Gastrocnemius medialis (tissue), 4 donors: ENCODE measurements at regions not wholly inside any gene's neighbourhood (a gene's known extent, or its start where the extent isn't known, plus 50 kb on each side); places are given as distances from the start of the nearest gene placed in this dataset.

Experiments used
- ATAC-seq, 2 donors: fragments of 150-250 bp; one replicate each; pipeline ENCODE4 v1.9.1; 2016
- DNase-seq, 2 donors: peaks; one replicate each; pipeline ENCODE4 v3.0.0-alpha.2; 2019
- H3K27ac ChIP-seq, 4 donors: fragments of 200-600 bp; sonication (generic); 1 replicate in 1 of 4; 2 replicates in 3 of 4; pipeline ENCODE4 v1.5.1; 2016 to 2018; ENCODE audit warnings: mild to moderate bottlenecking in 2 of 4, moderate library complexity in 1 of 4
- H3K27me3 ChIP-seq, 3 donors: fragments of 200-600 bp; sonication (generic) in 2 of 3; 1 replicate in 1 of 3; 2 replicates in 2 of 3; pipeline versions ENCODE4 v1.5.1 to v1.6.0; 2016 to 2019; ENCODE audit warnings: mild to moderate bottlenecking in 1 of 3, moderate library complexity in 1 of 3
- H3K36me3 ChIP-seq, 2 donors: fragments of 200-600 bp; sonication (generic) in 1 of 2; one replicate each; pipeline ENCODE4 v1.5.1; 2017 to 2018
- H3K4me1 ChIP-seq, 2 donors: fragments of 200-600 bp; sonication (generic) in 1 of 2; one replicate each; pipeline ENCODE4 v1.5.1; 2016 to 2017; ENCODE audit warnings: mild to moderate bottlenecking in 2 of 2
- H3K4me3 ChIP-seq, 4 donors: fragments of 200-600 bp; sonication (generic) in 3 of 4; 1 replicate in 1 of 4; 2 replicates in 3 of 4; pipeline ENCODE4 v1.5.1; 2016 to 2019; ENCODE audit warnings: mild to moderate bottlenecking in 2 of 4
- H3K9me3 ChIP-seq, 3 donors: fragments of 200-600 bp; sonication (generic) in 2 of 3; 1 replicate in 1 of 3; 2 replicates in 2 of 3; pipeline ENCODE4 v1.5.1; 2016 to 2019
- POLR2A ChIP-seq, 2 donors: fragments of 450-650 bp; IDR thresholded peaks; one replicate each; pipeline ENCODE4 v1.6.1; 2017; ENCODE audit warnings: antibody characterized with exemption in 2 of 2, mild to moderate bottlenecking in 2 of 2, moderate library complexity in 2 of 2
- in situ Hi-C, 4 donors: fragments of 200-750 bp; cut with MboI; loops; one replicate each; pipeline versions ENCODE4 v1.15.0 to v1.8.0; 2017; ENCODE audit warnings: low sequenced_read_pairs in 4 of 4
- intact Hi-C: fragments of 100-400 bp; cut with DNase I; formaldehyde crosslinking; loops from one replicate; pipeline ENCODE4 v1.15.1; 2023; ENCODE audit warnings: low total_unique reads
- TF ChIP-seq, protein P1 (sequence below), 5 experiments: fragments of 450-650 bp in 3 of 5; fragments of 200-600 bp in 2 of 5; sonication (generic) in 2 of 5; IDR thresholded peaks in 4 of 5; conservative IDR thresholded peaks in 1 of 5; 1 replicate in 4 of 5; 2 replicates in 1 of 5; pipeline ENCODE4 v1.5.1; 2016 to 2019; ENCODE audit warnings: antibody characterized with exemption in 5 of 5, mild to moderate bottlenecking in 3 of 5, moderate library complexity in 3 of 5

DNA sequence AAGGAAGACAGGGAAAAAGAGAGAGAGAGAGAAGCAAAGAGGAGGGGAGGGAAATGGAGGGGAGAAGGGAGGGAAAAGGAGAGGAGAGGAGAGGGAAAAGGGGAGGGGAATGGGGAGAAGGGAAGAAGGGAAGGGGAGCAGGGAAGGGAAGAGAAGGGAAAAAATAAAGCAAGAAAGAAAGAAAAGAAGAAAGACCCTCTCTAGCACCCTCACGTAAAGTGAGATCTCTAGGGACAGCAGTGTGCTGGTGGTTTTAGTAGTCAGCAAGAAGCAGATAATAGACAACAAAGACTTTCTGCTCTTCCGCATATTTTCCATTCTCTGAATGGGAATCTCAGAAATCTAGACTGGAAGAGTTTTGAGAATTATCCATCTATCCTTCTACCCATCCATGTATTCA is 201.8 kb upstream of the RFC3 start:
- peaks cover 31 to 32% of the 10 kb centered on the region in 2 donors for H3K4me1 ChIP-seq

GRCh38 chr13:33617055-33617454 is 200.9 kb upstream of the RFC3 start:
- Histone ChIP-seq H3K4me1 (peaks cover 22 to 26% of the 10 kb centered on the region in 2 donors), H3K27me3 (no peaks in the 10 kb centered on the region), H3K9me3 (no peaks in the 10 kb centered on the region), H3K4me3 (no peak overlapping the region), H3K36me3 (no peaks in the 10 kb centered on the region), H3K27ac (no peak overlapping the region)
- in situ Hi-C loops: no loop called here
- intact Hi-C loops: no loop called here
- ATAC-seq (no peak), DNase-seq (no peak)
- TF ChIP-seq, protein P1, sequence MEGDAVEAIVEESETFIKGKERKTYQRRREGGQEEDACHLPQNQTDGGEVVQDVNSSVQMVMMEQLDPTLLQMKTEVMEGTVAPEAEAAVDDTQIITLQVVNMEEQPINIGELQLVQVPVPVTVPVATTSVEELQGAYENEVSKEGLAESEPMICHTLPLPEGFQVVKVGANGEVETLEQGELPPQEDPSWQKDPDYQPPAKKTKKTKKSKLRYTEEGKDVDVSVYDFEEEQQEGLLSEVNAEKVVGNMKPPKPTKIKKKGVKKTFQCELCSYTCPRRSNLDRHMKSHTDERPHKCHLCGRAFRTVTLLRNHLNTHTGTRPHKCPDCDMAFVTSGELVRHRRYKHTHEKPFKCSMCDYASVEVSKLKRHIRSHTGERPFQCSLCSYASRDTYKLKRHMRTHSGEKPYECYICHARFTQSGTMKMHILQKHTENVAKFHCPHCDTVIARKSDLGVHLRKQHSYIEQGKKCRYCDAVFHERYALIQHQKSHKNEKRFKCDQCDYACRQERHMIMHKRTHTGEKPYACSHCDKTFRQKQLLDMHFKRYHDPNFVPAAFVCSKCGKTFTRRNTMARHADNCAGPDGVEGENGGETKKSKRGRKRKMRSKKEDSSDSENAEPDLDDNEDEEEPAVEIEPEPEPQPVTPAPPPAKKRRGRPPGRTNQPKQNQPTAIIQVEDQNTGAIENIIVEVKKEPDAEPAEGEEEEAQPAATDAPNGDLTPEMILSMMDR (IDR thresholded peaks at IDR 0.05 in 4 of 5, conservative IDR thresholded peaks at IDR 0.05 in 1 of 5): no peak
- no peak for TF ChIP-seq POLR2A (IDR thresholded peaks at IDR 0.05)

More for the DNA sequence above, 201.8 kb upstream of the RFC3 start:
- no peak for TF ChIP-seq POLR2A (IDR thresholded peaks at IDR 0.05)
- TF ChIP-seq, protein P1 (IDR thresholded peaks at IDR 0.05 in 4 of 5, conservative IDR thresholded peaks at IDR 0.05 in 1 of 5): no peak
- Histone ChIP-seq H3K27ac (no peak overlapping the region), H3K4me3 (no peak overlapping the region), H3K9me3 (no peaks in the 10 kb centered on the region), H3K36me3 (no peaks in the 10 kb centered on the region), H3K27me3 (no peaks in the 10 kb centered on the region)
- no peak for DNase-seq
- in situ Hi-C loops (no loop called here), intact Hi-C loops (no loop called here)
- ATAC-seq: no peak

- intact Hi-C loops: no loop called here
Measured at GRCh38 chr13:33624253-33624652, 193.7 kb upstream of the RFC3 start.

DNA sequence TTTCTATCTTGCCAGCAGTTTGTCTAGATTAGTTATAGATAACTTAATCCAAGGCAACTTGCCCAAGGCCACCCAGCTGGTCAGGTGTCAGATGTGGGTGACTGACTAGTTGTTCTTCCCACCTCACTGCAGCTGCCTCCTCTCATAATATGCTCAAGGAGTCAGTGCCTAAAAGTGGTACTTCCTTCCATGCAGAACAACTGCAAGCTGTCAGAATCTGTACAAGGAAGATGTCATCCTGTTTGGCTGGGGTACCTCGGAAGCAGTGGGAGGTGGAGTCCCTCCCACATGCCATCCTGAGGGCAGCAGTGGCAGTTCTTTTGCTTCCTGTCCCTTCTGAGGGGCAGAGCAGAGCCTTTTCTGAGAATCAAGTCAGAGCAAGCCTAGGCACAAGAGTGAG is 193.2 kb upstream of the RFC3 start:
- intact Hi-C loops (no loop called here), in situ Hi-C loops (no loop called here)
- H3K4me1 ChIP-seq: no peaks in the 10 kb centered on the region
- TF ChIP-seq POLR2A (IDR thresholded peaks at IDR 0.05): no peak
- TF ChIP-seq, protein P1 (IDR thresholded peaks at IDR 0.05 in 4 of 5, conservative IDR thresholded peaks at IDR 0.05 in 1 of 5): no peak
- DNase-seq (no peak), ATAC-seq (no peak)
- no peaks in the 10 kb centered on the region for H3K9me3 ChIP-seq
- no peaks in the 10 kb centered on the region for H3K27me3 ChIP-seq
- no peak overlapping the region for H3K4me3 ChIP-seq
- no peak overlapping the region for H3K27ac ChIP-seq
- no peaks in the 10 kb centered on the region for H3K36me3 ChIP-seq

More at GRCh38 chr13:33624253-33624652, 193.7 kb upstream of the RFC3 start:
- peaks cover 0 to under 1% of the 10 kb centered on the region in 2 donors for H3K4me1 ChIP-seq
- no peak overlapping the region for H3K27ac ChIP-seq
- ATAC-seq (no peak), DNase-seq (no peak)
- no peak for TF ChIP-seq POLR2A (IDR thresholded peaks at IDR 0.05)
- TF ChIP-seq, protein P1 (IDR thresholded peaks at IDR 0.05 in 4 of 5, conservative IDR thresholded peaks at IDR 0.05 in 1 of 5): no peak
- in situ Hi-C loops: no loop called here
- H3K9me3 ChIP-seq: no peaks in the 10 kb centered on the region
- no peak overlapping the region for H3K4me3 ChIP-seq
- H3K36me3 ChIP-seq: no peaks in the 10 kb centered on the region
- no peaks in the 10 kb centered on the region for H3K27me3 ChIP-seq

DNA sequence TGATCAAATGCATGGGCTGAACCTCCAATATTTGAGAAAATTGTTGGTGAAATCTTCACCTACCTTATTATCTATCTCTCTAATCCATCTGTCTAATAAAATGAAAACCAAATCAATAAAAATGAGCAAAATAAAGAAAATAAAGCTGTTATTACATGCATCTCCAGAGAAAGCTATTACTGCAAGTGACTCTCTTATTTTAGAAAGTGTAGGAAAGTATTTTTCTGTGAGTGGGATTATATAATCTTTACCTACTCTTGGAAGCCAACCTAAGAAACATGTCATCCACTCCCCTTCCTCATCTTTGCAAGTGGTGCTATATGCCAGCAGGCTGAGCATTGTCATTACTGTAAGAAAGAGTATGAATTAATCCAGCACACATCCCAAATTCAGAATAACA is 191.5 kb upstream of the RFC3 start:
- intact Hi-C loops: no loop called here
- no peak overlapping the region for H3K27ac ChIP-seq
- no peak for DNase-seq

More for the DNA sequence above, 191.5 kb upstream of the RFC3 start:
- TF ChIP-seq POLR2A (IDR thresholded peaks at IDR 0.05): no peak
- TF ChIP-seq, protein P1 (IDR thresholded peaks at IDR 0.05 in 4 of 5, conservative IDR thresholded peaks at IDR 0.05 in 1 of 5): no peak
- H3K4me1 ChIP-seq: no peaks in the 10 kb centered on the region
- no peaks in the 10 kb centered on the region for H3K36me3 ChIP-seq
- ATAC-seq: no peak
- no peaks in the 10 kb centered on the region for H3K27me3 ChIP-seq
- in situ Hi-C loops: no loop called here
- H3K9me3 ChIP-seq: no peaks in the 10 kb centered on the region
- no peak overlapping the region for H3K4me3 ChIP-seq
